AG20443 (cell line): ENCODE measurements at regions not wholly inside any gene's neighbourhood (a gene's known extent, or its start where the extent isn't known, plus 50 kb on each side); places are given as distances from the start of the nearest gene placed in this dataset.

ENCODE experiments used
- DNase-seq: peaks from one replicate; pipeline ENCODE4 v3.0.0; 2012; ENCODE audit warnings: low spot score, mixed read lengths

GRCh38 chr7:54810401-54810800 is 51.4 kb upstream of the SEC61G start:
- no peak for DNase-seq

DNA sequence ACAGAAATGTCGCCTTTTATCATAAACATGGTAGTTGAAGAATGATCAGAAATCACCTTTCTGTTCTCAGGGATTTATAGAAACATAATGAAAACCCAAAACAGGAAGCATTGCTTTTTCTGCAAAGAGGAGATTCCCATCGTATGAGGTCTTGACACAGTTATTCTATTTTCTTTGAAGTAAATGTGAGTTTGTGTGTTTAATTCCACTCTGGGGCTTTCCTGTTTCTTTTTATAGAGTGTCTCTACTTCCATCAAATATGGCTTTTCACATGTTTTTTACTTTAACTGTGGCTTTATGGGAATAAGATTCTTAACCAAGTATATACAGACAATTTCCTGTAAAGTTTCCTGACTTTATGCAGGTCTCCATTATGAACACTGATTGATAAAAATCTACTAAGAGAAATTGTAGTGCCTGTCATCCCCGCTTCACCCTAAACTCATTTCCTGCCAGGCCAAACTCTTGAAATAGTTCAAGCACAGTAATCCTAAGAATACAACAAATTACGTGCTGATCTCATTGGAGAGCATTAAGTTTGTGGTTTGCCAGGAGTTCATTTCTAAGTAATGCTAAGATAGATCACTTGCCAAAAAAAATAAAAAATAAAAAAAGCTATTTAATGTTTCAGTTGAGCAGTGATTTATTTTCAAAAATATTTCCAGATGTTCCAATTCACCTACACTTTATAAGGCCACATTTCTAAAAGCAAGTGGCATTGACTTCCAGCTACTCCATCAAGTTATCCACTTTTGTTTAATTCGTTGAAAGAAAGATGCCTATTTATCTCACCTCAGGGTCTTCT is 52.2 kb upstream of the SEC61G start:
- peak; percentile 48 for DNase-seq

DNA sequence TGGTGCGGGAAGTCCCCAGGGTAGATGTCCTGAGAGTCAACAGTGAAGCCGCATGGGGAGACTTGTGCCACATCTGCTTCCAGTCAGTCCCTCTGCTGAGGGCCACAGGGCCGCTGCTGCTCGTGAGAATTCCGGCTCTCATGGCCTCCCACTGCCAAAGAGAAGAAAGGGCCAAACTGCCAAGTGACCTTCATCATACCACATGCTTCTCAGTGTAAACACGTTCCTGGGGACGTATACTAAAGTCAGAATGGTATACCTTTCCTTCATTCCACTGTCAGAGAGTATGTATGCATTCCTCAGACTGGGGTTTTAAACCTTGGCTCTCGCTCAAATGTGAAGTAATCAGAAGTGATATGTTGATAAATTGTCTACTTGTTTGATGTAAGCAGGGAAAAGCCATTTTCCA is 52.8 kb upstream of the SEC61G start:
- DNase-seq, result no peak

DNA sequence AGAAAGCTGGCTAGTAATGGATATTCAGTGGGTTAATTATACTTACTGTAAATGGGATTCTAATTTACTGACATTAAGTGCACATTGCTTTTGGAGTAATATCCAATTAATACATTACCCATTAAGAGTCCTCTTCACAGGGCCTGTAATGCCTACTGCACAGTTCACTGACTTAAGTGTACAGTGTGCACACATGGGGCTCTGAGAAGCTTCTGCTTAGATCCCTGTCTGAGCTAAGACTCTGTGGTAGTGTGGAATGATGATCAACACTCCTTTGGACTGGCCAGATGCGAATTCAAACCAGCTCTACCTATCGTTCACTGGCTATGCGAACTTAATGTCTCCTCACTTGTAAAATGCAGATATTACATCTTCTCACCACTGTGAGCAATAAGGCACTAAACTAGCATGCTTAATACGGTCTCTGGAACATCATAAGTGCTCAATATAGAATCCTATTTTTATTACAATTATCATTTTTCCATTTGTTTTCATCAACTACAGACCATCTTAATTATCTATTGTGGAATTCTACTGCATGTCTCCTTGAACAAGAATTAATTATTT is 53.8 kb upstream of the SEC61G start:
- no peak for DNase-seq

- DNase-seq, result peak; percentile 48
Measured at GRCh38 chr7:54813398-54813797, 54.4 kb upstream of the SEC61G start.

GRCh38 chr7:54814401-54814800 is 55.4 kb upstream of the SEC61G start:
- peak; percentile 4 for DNase-seq

GRCh38 chr7:54817152-54817551 is 58.1 kb upstream of the SEC61G start:
- no peak for DNase-seq

DNA sequence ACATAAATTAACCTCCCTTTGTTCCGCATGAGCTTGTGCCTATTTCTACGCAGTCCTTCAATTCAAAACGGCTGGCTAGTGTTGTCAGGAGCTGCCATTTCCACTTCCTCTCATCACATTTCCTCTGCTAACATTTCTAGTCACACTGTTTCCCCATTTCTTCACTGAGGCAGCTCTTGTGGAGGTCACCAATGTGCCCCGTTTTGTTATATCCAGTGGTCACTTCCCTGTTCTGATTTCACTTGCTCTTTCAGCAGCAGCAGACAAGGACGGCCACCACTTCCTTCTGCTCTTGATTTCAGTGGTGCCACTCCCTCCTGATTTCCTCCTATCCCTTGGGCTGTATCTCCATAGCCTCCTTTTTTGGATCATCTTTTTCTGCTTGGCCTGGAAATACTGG is 64.8 kb upstream of the SEC61G start:
- DNase-seq, result no peak

- no peak for DNase-seq
Measured at GRCh38 chr7:54824655-54825054, 65.6 kb upstream of the SEC61G start.

DNA sequence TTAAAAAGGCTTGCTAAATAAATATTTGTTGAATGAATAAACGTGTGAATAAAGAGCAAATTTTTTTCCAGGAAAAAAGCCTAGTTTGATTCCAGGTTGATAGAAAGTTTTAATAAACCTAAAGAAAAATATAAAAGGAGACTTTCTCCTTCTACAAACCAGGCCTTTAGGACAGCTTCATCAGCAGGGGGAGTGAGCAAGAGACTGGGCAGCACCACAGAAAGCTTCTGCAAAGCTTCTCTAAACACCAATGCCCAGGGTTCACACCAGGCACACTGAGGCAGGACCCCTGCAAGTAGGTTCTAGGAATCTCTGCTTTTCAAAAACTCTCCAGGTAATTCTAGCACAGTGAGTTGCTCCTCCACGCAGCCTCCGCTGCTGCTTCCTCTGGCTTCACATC is 66.4 kb upstream of the SEC61G start:
- DNase-seq, result no peak

- no peak for DNase-seq
Measured at GRCh38 chr7:54827734-54828133, 68.7 kb upstream of the SEC61G start.

DNA sequence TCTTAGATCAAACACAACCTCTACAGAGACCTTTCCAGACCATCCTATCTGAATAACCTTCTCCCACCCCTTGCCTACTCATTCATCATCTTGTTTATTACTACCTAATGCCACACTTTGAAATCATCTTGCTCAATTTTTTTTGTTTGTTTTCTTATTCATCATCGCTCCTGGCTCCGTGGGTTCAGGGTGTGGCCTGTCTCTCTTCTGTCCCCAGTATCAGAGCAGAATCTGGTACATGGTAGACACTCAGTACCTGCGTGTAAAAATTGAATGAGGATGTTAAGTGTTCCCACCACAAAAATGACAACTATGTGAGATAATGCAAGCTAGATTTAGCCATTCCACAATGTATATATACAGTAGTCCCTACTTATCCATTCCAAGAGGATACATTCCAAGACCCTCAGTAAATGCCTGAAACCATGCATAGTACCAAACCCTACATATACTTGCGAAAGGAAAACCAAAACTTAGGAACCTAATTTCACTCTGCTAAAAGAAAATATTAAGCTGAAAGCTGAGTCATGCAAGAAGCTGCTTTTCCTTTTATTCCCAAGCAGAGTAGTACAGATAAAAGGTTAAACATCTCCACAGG is 72.1 kb upstream of the SEC61G start:
- no peak for DNase-seq

DNA sequence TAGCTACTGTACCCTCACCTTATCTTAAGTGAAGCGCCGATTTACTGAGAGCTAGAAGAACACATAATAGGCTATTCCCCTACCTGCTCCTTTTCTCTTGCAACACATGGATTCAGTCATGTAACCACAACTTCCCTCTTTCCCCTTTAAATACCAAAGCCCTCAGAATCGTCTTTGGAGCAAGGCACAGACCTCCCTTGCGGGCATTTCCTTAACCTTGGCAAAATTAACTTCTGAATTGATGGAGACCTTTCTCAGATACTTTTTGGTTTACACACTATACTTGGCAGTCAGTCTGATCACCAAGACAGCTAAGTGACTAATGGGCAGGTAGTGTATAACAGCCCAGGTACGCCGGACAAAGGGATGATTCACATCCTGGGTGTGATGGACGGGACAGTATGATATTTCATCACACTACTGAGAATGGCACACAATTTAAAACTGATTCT is 72.7 kb upstream of the SEC61G start:
- no peak for DNase-seq

- no peak for DNase-seq
Measured at GRCh38 chr7:54833001-54833467, 74.0 kb upstream of the SEC61G start.

DNA sequence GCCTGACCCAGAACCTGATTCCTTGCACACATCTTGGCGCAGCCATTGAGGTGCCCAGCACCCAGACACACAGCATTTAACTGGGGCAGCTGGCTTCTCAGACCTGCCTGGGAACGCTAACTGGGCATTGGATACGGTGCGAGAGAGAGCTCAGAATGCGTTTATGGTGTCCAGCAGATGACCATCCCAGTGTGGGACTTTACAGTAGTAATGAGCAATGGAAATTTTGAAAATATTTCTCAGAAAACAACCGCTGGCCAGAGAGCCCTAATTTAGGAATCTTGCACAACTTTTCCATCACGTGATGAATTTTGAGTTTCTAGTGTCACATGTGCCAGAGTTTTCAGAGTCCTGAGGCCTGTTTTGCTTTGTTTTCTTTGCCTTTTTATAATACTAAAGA is 78.2 kb upstream of the SEC61G start:
- DNase-seq, result peak; percentile 59

- no peak for DNase-seq
Measured at GRCh38 chr7:54837761-54838160, 78.8 kb upstream of the SEC61G start.

GRCh38 chr7:54838175-54838910 is 79.3 kb upstream of the SEC61G start:
- no peak for DNase-seq

GRCh38 chr7:54839575-54840213 is 80.7 kb upstream of the SEC61G start:
- DNase-seq, result peak; percentile 86

DNA sequence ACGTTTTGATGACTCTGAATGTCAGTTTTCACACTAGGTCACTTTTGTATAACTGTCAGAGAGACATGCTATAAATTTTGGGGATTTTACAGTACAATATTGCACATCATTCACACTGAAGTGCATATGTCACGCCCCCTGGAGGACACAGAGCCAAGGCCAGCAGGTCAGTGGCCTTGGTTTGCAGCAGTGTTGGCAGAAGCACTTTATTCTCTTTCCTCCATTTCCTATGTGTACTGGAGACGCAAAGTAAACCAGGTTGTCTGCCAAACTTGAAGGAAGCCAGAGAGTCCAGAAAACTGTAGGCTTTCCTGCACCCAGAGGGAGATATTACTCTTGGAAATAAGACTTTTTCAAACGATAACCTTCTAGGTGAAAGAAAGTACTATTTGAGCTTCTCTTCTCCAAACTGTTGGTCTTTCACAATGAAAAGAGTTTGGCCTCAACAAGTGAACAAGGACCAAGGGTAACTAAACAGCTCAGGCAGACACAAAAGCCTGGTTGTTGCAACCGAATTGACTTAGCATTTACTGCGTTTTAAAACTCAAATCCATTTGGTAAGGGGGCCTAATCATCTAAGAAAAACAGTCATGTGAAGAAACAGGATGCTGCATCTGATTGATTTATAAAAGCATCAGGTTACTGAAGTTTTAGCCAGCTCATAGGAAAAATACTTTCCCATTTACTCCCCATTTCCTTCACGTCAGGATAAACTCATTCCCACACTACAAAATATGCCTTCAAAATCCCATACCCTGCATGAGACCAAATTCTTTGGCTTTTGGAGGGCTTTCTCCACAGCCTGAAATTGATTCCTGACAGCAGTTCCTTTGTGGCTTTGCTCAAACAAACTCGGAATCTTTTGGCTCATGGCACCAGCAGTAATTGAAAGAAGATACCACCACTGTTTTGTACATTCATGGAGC is 83.0 kb upstream of the SEC61G start:
- DNase-seq, result peak; percentile 41

GRCh38 chr7:54843841-54844355 is 84.9 kb upstream of the SEC61G start:
- DNase-seq, result no peak

- no peak for DNase-seq
Measured at GRCh38 chr7:54846273-54846672, 87.3 kb upstream of the SEC61G start.
